SH-SY5Y (cell line): ENCODE measurements at regions not wholly inside any gene's neighbourhood (a gene's known extent, or its start where the extent isn't known, plus 50 kb on each side); places are given as distances from the start of the nearest gene placed in this dataset.

Source experiments
- GATA2 ChIP-seq: IDR thresholded peaks from 2 replicates; pipeline ENCODE4 v1.6.1; 2011; ENCODE audit warnings: mild to moderate bottlenecking, low read depth, low read length
- GATA3 ChIP-seq: IDR thresholded peaks from 2 replicates; pipeline ENCODE4 v1.6.1; 2011; ENCODE audit warnings: low read depth, mild to moderate bottlenecking, low read length, moderate library complexity

- TF ChIP-seq GATA3 (no peak), GATA2 (no peak)
Measured at GRCh38 chr11:36738292-36738861, 140.3 kb upstream of the RAG2 start.
